ENCODE measurements at regions not wholly inside any gene's neighbourhood (a gene's known extent, or its start where the extent isn't known, plus 50 kb on each side); places are given as distances from the start of the nearest gene placed in this dataset.
"Not testable (repeated sequence)": the region's sequence is repeated elsewhere in the genome, so short reads cannot be mapped to it uniquely, and the experiment has no call there.

DNA sequence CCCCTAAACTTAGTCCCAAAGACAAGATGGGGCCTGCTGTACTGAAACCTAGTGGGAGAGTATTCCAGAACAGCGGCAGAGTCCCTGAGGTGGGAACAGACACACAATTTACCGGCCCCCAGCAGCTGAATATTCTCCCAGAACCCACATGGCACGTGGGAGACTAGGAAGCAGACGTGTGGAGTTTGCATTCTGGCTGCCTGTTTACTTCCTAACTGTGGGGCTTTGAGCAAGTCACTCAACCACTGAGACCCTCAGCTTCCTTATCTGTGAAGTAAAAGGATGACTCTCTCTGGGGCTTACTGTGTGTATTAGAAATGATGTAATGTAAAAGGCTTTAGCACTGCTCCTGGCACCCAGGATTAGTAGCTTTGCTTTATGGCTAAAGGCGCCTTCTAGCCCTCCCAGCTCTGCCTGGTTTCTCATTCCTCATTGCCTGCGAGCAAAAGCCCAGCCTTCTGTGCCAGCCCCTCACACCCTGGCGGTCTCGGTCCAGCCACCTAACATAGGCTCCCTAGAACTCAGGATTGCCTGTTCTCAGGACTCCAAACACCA, 353.1 kb downstream of the CDC5L start:
- H3K4me3 ChIP-seq: no peak overlapping the region
- no peaks in the 10 kb centered on the region for H3K4me1 ChIP-seq (ENCODE audit: control insufficient read depth in 1 of 2, low read depth in 2 of 2)
- TF ChIP-seq, protein P1, sequence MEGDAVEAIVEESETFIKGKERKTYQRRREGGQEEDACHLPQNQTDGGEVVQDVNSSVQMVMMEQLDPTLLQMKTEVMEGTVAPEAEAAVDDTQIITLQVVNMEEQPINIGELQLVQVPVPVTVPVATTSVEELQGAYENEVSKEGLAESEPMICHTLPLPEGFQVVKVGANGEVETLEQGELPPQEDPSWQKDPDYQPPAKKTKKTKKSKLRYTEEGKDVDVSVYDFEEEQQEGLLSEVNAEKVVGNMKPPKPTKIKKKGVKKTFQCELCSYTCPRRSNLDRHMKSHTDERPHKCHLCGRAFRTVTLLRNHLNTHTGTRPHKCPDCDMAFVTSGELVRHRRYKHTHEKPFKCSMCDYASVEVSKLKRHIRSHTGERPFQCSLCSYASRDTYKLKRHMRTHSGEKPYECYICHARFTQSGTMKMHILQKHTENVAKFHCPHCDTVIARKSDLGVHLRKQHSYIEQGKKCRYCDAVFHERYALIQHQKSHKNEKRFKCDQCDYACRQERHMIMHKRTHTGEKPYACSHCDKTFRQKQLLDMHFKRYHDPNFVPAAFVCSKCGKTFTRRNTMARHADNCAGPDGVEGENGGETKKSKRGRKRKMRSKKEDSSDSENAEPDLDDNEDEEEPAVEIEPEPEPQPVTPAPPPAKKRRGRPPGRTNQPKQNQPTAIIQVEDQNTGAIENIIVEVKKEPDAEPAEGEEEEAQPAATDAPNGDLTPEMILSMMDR (IDR thresholded peaks at IDR 0.05): no peak
- ATAC-seq (ENCODE audit: insufficient number of reproducible peaks, low FRiP score, low read depth): no peak
- H3K27ac ChIP-seq: no peak overlapping the region
- no peaks in the 10 kb centered on the region for H3K9me3 ChIP-seq
- DNase-seq (ENCODE audit: low spot score): no peak
- H3K36me3 ChIP-seq: no peaks in the 10 kb centered on the region
- H3K27me3 ChIP-seq (replicated peaks; ENCODE audit: insufficient read depth): no peaks in the 10 kb centered on the region

DNA sequence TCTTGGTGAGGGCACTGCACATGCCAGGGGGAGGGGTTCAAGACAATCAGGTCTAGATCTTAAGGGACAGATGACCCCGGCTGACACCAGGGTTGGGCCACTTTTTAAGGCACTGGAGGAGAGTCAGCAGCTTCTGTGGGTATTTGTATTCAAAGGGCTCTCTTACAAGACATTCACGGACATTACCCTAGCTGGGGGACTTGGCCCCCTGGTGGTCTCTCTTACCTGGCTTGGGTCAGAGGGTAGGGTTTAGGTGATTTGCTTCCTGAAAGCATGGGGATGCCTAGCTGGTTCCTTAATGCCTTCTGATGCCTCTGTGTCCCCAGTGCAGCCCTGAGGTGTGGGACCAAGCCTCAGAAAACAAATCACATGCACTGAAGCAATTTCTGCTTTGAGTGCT, 354.7 kb downstream of the CDC5L start:
- Histone ChIP-seq H3K4me1 (ENCODE audit: control insufficient read depth in 1 of 2, low read depth in 2 of 2) (no peaks in the 10 kb centered on the region), H3K27ac (no peak overlapping the region), H3K9me3 (no peaks in the 10 kb centered on the region), H3K27me3 (replicated peaks; ENCODE audit: insufficient read depth) (no peaks in the 10 kb centered on the region), H3K4me3 (no peak overlapping the region), H3K36me3 (no peaks in the 10 kb centered on the region)
- TF ChIP-seq, protein P1 (IDR thresholded peaks at IDR 0.05): no peak
- no peak for DNase-seq (ENCODE audit: low spot score)
- no peak for ATAC-seq (ENCODE audit: insufficient number of reproducible peaks, low FRiP score, low read depth)

DNA sequence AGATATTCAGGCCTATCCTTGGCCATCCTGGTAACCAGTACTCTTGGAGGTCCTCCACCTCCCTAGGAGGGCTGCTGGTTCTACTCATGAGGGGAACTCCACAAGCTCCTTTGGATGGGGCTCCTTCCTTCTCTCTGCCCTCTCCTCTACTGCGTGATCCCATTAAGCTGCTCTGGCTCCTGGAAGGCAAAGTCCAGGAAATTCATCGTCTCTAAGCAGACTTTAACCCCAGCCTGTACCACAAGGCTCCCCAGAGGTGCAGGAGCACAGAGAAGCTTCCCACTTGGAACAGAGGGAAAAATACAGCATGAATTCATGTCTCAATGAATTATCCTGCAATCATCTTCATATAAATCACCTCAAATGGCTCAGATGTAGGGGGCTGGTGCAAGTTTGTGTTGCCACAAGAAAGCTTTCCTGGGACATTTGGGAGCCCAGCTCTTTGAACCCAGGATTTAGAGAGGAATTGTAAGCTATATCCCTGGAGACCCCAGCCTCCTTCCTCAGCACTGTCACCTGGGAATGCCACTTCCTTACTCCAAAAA, 355.4 kb downstream of the CDC5L start:
- no peaks in the 10 kb centered on the region for H3K9me3 ChIP-seq
- no peak overlapping the region for H3K27ac ChIP-seq
- H3K27me3 ChIP-seq (replicated peaks; ENCODE audit: insufficient read depth): no peaks in the 10 kb centered on the region
- TF ChIP-seq, protein P1 (IDR thresholded peaks at IDR 0.05): no peak
- DNase-seq (ENCODE audit: low spot score) (no peak), ATAC-seq (ENCODE audit: insufficient number of reproducible peaks, low FRiP score, low read depth) (no peak)
- H3K4me3 ChIP-seq: no peak overlapping the region
- H3K4me1 ChIP-seq (ENCODE audit: control insufficient read depth in 1 of 2, low read depth in 2 of 2): no peaks in the 10 kb centered on the region
- H3K36me3 ChIP-seq: no peaks in the 10 kb centered on the region

DNA sequence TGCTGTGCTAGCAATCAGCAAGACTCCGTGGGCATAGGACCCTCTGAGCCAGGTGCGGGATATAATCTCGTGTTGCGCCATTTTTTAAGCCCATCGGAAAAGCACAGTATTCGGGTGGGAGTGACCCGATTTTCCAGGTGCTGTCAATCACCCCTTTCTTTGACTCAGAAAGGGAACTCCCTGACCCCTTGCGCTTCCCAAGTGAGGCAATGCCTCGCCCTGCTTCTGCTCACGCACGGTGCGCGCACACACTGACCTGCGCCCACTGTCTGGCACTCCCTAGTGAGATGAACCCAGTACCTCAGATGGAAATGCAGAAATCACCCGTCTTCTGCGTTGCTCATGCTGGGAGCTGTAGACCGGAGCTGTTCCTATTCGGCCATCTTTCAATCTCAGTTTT, 372.6 kb downstream of the CDC5L start:
- not testable (repeated sequence) for ATAC-seq (ENCODE audit: insufficient number of reproducible peaks, low FRiP score, low read depth); H3K36me3 ChIP-seq; H3K4me1 ChIP-seq (ENCODE audit: control insufficient read depth in 1 of 2, low read depth in 2 of 2); H3K27ac ChIP-seq; DNase-seq (ENCODE audit: low spot score); H3K4me3 ChIP-seq; H3K27me3 ChIP-seq (replicated peaks; ENCODE audit: insufficient read depth)
- peaks cover 11% of the 10 kb centered on the region for H3K9me3 ChIP-seq

DNA sequence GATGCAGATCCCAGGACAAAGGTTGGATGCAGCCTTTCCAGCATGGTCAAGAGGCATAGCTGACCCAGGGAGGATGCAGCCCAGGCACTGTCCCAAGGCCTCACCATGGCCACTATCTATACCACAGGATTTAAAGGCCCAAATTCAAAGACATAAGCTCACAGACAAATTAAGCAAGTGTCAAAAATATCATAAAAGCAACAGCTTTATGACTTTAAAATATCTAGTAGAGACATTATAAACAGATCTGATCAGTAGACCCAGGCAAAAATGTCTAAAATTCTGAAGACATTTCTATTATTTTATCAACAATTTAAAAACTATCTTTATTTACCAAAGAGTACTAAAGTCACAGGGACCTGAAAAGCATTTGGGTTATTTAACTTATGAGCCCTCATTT, 373.5 kb downstream of the CDC5L start:
- H3K36me3 ChIP-seq: no peaks in the 10 kb centered on the region
- H3K27ac ChIP-seq: no peak overlapping the region
- TF ChIP-seq, protein P1 (IDR thresholded peaks at IDR 0.05): no peak
- peaks cover 11% of the 10 kb centered on the region for H3K9me3 ChIP-seq
- no peak for ATAC-seq (ENCODE audit: insufficient number of reproducible peaks, low FRiP score, low read depth)
- no peaks in the 10 kb centered on the region for H3K27me3 ChIP-seq (replicated peaks; ENCODE audit: insufficient read depth)
- no peaks in the 10 kb centered on the region for H3K4me1 ChIP-seq (ENCODE audit: control insufficient read depth in 1 of 2, low read depth in 2 of 2)
- H3K4me3 ChIP-seq: no peak overlapping the region
- DNase-seq (ENCODE audit: low spot score): no peak

DNA sequence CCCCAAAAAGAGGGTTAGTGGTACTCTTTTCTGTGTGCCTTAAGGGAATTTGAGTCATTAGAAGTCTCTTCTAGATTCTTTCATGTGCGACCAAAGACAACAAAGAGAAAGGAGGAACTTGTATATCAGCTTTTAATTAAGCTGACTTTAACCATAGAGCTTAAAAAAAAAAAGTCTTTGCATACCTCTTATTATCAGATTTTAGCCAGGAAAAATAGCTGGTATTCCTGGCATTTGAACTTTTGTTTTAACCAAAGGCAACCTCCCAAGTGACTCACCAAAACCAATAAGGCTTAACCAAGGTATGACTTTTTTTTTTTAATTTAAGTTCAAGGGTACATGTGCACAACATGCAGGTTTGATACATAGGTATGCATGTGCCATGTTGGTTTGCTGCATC, 375.0 kb downstream of the CDC5L start:
- Histone ChIP-seq H3K36me3 (no peaks in the 10 kb centered on the region), H3K4me3 (no peak overlapping the region), H3K27ac (no peak overlapping the region), H3K27me3 (replicated peaks; ENCODE audit: insufficient read depth) (no peaks in the 10 kb centered on the region), H3K4me1 (ENCODE audit: control insufficient read depth in 1 of 2, low read depth in 2 of 2) (no peaks in the 10 kb centered on the region), H3K9me3 (peaks cover 11% of the 10 kb centered on the region)
- ATAC-seq (ENCODE audit: insufficient number of reproducible peaks, low FRiP score, low read depth): no peak
- no peak for DNase-seq (ENCODE audit: low spot score)
- TF ChIP-seq, protein P1 (IDR thresholded peaks at IDR 0.05): no peak

Data from thoracic aorta (tissue), 2 donors.